GM03348 (cell line): ENCODE measurements at regions not wholly inside any gene's neighbourhood (a gene's known extent, or its start where the extent isn't known, plus 50 kb on each side); places are given as distances from the start of the nearest gene placed in this dataset.

ENCODE experiments used
- DNase-seq: peaks from one replicate; pipeline ENCODE4 v3.0.0; 2012; ENCODE audit warnings: low spot score

DNA sequence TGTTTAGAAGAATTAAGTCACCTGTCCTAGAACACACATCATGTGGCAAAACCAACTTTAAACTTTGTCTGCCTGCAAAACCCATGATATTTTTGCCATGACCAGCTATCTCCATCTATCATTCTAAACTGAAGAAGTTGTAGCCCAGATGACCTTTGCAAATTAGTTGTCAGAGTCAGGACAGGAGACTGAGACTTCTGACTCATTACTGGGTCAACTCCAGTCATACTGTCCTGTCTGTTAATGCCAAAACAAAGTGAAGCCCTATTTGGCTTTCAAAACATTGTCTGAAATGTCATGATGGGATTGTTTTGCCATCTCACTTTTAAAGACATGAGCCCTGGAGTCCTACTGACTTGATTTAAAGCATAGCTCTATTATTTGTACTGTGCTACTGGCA lies 365.7 kb upstream of the CPEB2 start:
- DNase-seq = no peak

DNA sequence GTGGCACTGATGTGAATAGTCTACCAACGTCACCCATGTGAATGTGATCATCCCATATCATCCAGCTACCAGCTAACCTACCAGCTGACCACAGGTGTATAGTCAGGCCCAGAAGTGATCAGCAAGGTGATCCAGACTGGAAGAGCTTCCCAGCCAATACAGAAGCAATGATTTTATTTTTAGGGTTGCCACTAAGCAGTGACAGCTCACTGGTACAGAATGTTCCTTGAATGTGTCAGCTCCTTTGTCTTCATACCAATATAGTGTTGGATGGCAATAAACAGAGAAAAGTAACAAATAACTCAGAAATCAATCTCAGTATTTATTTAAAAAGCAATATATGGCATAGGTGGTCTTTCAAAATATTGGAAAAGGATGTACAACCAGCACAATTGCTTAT lies 361.8 kb upstream of the CPEB2 start:
- DNase-seq = no peak

DNA sequence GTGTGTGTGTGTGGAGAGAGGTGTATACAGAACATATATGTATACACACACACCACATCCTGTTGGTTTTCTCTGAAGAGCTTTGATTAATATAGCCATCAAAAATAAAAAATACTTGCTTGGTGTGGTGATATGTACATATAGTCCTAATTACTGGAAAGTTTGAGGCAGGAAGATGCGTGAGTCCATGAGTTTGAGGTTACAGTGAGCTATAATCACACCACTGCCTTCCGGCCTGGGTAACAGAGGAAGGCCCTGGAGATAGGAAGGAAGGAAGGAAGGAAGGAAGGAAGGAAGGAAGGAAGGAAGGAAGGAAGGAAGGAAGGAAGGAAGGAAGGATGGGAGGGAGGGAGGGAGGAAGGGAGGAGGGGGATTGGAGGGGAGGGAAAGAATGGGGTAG lies 360.4 kb upstream of the CPEB2 start:
- DNase-seq = no peak

DNA sequence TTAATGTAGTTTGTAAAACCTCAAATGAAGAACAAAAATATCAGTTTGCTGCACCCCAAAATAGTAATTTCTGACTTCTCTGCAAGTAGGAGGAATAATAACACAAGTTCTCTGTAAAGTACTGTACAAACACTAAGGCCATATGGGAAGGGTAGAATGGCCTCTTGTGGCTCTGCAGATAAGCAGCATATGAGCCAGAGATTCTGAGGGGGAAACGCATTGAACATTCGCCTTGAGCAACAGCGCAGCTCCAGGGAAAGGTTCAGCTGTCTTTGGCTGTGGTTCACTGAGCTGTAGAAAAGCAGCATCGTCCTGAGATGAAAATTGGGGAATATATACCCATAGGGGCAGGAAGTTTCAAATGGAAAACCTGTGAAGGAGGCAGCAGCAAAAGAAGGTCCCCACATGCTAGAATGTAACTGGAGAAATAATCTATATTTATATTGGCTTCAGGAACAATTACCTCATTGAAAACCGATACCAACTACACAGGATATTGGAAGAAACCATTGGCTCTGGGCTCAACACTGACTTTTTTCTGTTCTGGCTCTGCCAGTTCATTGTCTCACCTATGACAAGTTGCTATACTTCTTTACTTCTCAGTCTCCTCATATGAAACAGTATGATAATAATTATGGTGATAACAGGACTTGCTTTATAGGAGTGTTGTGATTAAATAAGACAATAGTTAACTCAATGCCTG lies 357.6 kb upstream of the CPEB2 start:
- DNase-seq = no peak

DNA sequence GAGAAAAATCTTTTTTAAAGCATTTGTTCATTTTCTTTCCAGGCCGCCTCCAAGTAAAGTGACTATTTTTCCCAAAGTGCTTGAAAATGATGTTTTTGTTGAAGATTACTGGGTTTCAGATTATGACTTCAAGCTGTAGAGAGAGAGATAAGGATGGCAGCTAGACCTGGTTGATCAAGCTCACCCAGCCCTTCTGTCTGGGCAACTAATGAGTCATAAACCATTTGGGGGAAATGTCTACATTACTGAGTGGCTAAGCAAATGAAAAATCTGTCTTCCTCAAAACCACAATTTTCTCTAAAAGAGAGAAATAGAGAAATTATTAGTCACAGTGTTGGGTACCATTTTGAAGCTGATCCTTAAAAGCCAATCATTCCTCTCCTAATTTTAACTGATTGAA lies 355.4 kb upstream of the CPEB2 start:
- no peak for DNase-seq

DNA sequence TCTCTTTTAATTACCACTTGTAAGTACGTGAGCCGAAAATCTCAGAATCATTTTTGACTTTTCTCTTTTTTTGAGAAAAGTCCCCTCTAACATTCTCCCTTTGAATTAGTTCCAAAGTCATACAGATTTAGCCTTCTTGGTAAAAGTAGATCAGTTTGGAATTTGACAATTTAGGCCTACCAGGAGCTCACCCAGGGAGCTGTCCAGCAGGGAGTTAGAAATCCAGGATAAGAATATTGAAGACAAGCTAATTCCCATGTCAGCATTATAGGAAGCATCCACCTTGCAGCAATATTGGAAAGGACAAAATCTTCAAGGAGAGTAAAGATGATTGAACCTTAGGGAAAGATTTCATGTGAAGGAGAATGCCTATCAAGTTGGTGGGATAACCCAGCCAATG lies 352.2 kb upstream of the CPEB2 start:
- DNase-seq = no peak

DNA sequence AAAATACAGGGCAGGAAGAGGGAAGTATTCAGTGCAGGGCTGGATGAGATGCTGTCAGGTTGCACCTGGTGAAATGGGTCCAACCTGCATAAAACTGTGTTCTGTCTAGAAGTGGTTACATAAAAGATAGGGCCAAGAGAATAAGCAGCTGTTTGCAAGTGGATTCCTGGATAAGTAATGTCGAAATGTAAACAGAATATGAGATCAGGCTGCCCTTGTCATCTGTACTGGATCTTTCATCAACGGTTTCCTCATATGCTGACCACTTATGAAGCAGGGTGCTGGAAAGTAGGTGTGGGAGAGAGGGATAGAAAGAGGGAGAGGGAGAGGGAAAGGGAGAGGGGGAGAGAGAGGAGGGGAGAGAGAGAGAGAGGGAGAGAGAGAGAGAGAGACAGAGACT lies 349.8 kb upstream of the CPEB2 start:
- no peak for DNase-seq

DNA sequence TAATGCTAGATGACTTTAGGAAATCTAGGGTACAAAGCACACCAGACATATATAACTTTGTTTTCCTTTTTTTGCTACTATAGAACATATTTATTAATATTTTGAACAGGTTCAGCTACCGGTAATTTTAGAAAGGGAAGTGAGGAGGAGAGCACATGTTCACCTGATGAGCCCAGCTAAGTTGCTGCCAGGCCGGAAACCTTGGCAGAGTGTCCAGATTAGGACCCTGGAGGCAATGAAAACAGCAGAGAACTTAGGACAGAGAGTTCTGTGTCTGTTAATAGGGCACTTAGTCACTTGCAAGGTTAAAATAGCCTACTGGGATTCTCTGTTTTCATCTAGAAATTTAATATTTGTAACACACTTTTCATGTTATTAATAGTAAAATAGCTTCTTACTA lies 348.9 kb upstream of the CPEB2 start:
- DNase-seq = no peak

DNA sequence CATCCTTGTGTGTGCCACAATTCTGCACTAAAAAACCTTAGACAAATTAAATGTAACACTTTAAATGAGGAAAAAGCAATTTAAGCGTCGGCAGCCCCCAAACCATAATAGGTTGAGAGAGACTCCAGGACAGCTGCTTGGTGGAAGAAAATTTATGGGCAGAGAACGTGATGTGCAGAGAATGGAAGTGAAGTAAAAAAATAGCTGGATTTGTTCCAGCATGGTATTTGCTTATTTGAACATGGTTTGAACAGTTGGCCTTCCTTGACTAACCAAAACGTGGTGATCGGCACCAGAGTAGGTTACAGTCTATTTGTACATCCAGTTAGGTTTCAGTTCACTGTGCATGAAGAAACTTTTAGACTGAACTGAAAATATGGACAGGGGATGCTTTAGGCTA lies 343.0 kb upstream of the CPEB2 start:
- no peak for DNase-seq

DNA sequence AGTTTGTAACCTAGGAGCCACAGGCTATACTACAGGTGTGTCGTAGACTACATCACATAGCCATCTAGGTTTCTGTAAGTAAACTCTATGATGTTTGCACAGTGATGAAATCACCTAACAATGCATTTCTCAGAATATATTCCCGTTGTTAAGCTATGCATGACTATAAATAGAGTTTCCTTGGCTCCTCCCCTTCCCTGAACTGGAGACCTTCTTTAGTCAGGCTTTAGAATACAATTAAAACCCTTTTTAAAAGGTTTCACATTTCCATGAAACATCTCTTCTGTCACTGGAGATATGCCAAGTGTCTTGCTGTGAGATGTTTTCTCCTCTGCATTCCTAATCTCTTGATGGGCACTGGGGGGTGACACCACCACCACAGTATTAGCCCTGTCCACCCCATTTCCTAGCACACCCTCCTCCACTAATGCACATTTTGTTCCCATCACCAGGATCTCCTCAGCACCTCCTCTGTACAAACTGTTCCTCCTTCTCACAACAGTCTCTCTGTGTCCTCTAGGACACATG lies 334.6 kb upstream of the CPEB2 start:
- DNase-seq = no peak

DNA sequence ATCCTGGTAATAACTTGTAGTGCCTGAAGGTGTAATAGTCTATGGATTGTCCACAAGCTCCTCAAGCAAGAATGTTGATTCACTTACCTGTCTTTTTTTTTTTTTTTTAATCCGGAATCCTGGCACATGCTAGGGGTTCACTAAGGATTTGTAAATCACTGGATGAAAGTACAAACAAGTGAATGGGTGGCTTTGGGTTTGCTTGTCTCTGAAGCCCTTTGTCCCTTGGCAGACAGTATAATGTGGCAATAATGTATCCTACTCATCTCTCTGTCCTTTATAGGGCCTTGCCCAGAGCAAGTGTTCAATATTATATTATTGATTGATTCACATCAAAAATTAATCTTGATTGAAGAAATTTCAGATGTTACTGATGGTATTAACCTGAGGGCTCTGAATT lies 334.0 kb upstream of the CPEB2 start:
- DNase-seq = no peak

DNA sequence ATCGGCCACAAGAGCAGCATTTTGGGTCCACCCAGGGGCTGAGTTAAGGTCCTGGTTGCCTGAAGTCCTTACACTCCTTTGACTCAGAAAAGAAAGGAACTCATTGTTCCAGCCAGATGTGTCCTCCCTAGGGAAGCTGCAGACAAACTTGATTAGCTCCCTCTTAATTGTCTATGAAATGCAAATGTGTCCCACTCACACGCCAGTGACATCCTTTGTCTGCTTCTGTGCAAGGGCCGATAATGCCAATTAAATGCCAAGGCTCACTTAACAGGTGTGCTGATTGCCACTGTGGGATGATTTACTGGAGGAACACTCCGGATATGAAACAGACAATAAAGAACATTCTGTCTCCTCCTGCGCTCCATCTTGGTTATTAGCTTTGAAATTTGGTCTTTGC lies 332.9 kb upstream of the CPEB2 start:
- DNase-seq = no peak

DNA sequence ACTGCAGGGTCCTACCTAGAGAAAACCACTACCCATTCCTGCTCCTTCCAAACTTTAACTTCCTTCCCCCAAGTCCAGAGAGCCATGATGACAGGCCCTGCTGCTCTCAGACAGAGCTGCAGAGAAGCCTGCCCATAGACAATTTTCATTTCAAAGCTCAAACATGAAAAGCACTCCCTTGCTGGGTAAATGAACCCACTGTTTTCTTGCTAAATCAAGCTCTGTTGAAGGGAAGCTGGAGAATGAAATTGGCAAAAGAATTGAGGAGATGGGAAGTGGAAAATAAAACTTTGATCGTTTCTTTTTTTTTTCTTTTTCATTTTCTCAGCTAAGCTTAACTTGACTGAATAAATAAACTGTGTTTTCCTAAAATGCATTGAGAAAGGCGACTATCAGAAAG lies 331.1 kb upstream of the CPEB2 start:
- no peak for DNase-seq

DNA sequence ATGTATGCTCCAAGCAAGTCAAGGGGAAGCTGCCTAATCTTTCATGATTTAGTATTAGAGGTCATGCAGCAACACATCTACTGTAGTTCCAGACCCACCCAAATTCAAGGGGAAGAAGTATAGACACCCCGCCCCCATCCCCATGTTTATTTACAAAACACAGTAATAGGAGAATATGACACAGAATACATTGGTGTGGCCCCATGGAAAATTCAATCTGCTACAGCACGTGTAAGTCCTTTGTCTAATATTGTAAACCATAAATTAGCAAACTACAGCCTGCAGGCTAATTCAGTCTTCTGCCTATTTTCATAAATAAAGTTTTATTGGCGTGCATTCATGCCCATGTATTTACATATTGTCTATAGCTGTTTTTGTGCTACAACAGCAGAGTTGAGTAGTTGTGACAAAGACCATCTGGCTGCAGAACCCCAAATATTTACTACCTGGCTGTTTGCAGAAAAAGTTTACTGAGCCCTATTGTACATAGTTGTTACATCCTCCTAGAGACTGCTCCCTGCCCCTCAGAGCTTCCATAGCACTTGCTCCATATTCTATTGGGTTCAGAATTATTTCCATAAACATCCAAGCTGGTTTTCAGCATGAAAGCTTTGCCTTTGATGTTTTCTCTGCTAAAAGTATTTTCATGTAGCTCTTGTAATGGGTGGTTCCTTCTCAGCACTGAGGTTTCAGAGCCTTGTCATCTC lies 326.8 kb upstream of the CPEB2 start:
- no peak for DNase-seq

DNA sequence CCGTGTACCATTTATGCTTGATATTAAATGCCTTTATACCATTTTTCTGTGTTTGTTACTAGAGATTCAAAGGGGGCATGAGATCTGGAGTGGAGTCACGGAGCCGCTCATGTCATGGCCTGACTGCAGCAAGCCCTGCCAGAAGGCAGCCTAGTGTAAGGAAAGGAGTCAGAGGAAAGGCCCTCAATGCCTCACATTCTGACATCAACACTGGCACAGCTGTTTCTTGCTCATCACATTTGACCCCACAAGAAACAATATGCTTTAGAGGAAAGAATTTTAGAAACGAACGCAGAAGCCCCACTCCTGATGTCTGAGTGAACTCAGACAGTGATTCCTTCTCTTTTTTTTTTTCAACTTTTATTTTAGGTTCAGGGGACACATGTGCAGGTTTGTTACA lies 322.4 kb upstream of the CPEB2 start:
- no peak for DNase-seq

DNA sequence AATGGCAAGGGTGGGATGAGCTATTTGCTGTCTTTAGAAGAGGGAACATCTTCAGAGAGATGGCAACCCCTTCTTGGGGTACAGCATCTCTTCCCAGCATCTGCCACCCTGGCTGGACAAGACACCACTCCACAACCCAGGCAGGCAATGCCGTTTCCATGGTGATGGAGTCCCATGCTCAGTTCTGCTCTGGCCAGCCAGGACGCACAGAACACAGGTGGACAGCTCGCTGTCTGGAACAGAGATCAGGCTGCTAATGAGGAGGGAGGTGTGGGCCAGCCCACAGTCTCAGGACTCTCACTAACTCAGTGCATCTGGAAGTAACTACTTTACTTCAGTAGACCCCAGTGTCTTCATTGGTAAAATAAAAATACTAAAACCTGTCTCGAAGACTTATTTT lies 321.0 kb upstream of the CPEB2 start:
- DNase-seq = no peak

DNA sequence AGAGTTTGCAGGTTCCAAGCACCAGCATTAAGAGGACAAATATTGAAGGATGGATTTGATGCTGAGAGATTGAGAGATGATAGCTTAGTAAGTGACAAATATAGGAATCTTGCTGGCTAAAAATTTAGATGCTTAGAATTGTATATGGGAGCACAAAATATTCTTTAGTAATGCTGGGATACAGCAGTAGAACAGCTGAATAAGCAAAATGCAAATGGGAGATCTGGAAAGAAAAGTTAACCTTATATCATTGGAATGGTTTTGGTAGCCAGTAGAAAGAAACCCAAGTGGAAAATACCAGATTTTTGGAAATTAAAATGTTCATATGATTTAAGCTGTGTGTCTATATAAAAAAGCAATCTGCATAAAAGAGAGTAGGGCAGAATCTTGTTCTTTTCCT lies 308.6 kb upstream of the CPEB2 start:
- no peak for DNase-seq

DNA sequence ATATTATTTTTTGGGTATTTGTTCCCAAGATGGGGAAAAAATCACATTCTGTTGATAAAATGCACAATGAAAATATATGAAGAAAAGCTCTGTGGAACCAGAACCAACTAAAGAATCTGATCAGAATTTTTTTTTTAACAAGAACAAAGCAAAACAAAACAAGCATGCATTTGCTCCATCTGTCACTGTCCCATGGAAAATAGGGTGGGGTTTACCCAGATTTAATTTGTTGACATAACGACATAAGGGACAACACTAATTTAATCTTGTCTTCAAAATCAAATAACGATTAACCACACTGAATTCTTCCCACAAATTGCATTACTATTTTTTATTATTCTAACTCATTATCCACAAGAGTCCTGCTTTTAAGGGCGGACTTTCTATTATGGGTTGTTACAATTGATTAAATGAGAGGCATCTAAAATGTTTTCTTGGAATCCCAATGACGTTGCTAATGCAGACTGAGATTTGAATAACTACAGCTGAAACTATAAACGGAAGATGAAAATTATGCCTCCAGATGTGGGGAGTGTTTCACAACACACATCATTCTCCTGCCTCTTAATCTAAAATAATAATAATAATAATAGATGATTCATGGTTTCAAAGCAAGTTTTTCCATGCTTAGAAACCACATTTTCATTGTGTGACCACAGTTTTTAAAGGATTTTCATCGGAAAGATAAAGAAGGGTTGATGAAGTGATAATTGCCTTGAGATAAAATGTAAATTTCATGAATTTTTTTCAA lies 307.0 kb upstream of the CPEB2 start:
- DNase-seq = no peak

DNA sequence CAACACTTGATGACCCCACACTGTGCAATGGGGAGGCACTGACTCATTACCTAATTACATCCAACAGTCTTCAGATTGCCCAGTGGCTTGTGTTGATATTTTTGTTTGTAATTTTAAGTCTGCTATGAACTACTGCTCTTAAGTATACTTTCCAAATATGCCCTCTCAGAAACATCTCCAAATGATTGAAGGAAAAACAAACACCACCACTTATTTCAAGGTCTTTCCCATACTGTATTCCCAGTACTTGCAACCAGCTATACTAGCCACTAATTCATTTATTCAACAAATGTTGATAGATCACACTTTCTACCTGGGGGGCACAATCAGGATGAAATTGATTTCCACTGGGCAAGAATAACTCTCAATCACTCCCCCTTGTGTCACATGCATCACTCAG lies 302.2 kb upstream of the CPEB2 start:
- no peak for DNase-seq

DNA sequence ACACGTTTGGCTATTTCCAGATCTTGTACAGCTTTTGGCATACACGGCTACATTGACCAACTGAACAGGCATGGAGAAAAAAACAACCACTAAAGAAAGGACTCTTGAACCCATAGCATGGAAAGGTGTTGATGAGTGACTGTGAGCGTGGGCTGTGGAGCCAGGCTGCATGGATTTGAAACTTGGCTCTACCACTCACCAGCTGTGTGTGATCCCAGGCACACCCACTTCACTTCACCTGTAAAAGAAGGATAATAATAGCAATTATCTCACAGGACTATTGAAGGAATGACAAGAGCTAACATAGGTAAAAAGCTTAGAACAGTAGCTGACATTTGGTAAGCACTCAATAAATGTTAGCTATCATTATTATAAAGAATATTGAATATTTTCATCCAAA lies 301.7 kb upstream of the CPEB2 start:
- DNase-seq = no peak

DNA sequence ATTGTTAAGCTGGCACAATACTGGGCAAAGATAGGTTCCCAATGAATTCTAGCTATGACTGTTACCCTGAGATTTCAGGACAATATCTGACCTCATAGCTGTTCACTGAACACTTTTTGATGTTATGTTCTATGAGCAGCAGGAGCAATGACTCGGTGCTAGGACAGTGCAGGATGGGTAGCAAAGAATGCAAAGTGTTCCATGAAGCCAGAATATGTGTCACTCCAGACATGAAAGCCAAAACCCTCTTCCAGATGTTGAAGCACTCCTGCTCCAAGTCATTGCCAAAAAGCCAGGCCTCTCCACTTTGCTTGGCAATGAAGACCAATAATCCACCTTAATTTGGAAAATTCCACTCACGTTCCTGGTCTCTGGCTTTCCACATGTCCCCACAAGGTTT lies 300.9 kb upstream of the CPEB2 start:
- DNase-seq = no peak

DNA sequence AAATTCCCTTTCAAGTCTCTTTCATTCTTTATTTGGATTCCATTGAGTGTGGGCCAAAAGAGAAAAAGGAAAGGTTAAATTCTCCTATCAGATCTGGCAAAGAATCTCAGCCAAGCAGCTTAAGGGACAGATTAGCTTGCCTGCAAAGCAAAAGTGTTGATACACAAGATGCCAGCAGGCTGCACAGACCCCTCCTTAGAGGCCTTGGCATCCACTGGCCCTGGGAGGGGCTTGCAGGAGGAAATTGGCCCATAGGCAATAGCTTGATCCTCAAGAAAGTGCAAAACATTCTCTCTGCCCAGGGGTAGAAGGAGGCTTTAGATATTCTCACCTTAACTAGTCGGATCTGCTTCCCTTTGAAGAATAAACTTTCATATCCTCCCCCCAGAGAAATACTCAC lies 300.4 kb upstream of the CPEB2 start:
- no peak for DNase-seq

DNA sequence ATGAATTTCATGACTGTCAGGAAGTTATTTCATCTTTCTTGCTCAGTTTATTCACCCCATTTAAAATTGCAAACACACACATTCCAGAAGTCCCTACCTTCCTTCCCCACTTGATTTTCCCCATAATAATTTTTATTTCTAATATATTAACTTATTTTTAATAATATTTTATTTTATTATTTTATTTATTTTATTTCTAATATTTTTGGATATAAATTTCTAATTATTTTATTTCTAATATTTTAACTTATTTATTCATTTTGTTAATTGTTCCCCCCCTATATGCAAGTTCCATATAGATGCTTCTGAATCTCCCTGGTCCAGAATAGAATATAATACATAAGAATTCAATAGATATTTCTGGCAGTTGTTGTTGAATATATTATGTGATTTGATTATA lies 293.7 kb upstream of the CPEB2 start:
- DNase-seq = no peak
